ENCODE measurements at regions not wholly inside any gene's neighbourhood (a gene's known extent, or its start where the extent isn't known, plus 50 kb on each side); places are given as distances from the start of the nearest gene placed in this dataset.
"Not testable (repeated sequence)": the region's sequence is repeated elsewhere in the genome, so short reads cannot be mapped to it uniquely, and the experiment has no call there.

GRCh38 chr2:877747-878146 is 72.9 kb upstream of the SNTG2 start:
- no peak for DNase-seq (ENCODE audit: low read depth)

GRCh38 chr2:875687-876615 is 74.7 kb upstream of the SNTG2 start:
- DNase-seq (ENCODE audit: low read depth) = no peak

GRCh38 chr2:873651-874580 is 76.7 kb upstream of the SNTG2 start:
- no peak for DNase-seq (ENCODE audit: low read depth)

- no peak for DNase-seq (ENCODE audit: low read depth)
These were observed 77.6 kb upstream of the SNTG2 start for GRCh38 chr2:873027-873426.

GRCh38 chr2:871926-872680 is 78.5 kb upstream of the SNTG2 start:
- no peak for DNase-seq (ENCODE audit: low read depth)

DNA sequence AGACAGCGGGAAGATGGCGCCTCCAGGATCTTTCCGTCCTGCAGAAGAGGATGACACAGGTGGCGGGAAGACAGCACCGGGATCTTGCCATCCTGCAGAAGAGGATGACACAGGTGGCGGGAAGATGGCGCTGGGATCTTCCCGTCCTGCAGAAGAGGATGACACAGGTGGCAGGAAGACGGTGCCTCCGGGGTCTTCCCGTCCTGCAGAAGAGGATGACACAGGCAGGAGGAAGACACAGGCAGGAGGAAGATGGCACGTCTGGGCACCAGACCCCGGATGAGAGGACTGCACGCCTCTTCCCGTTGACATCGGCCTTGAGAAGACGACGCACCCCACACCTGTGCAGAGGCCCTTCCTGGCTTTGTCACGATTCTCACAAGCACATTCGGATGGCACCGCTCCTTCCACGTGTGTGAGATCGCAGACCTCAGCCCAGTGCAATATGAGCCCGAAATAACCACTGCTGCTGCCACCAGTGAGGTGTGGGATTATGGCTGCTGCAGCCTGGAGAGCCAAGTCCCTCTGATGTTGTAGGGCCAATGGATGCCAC is 79.4 kb upstream of the SNTG2 start:
- DNase-seq (ENCODE audit: low read depth) = no peak

DNA sequence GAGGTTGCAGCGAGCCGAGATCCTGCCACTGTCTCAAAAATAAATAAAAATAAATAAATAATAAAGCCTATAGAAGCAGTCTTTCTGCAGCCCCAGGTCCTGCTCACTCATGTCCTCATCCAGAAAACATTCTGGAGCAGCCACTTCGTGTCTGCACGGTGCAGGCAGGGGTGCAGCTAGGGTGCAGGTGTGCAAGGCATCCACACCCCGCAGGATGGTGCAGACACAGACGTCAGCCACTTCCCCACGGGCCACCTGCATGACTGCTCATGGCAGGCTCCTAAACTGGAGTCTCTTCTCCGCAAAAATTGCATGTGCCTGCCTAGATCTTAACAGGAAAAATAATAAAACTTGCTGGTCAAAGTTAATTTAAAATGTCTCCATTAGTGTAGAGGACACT is 80.2 kb upstream of the SNTG2 start:
- no peak for DNase-seq (ENCODE audit: low read depth)

DNA sequence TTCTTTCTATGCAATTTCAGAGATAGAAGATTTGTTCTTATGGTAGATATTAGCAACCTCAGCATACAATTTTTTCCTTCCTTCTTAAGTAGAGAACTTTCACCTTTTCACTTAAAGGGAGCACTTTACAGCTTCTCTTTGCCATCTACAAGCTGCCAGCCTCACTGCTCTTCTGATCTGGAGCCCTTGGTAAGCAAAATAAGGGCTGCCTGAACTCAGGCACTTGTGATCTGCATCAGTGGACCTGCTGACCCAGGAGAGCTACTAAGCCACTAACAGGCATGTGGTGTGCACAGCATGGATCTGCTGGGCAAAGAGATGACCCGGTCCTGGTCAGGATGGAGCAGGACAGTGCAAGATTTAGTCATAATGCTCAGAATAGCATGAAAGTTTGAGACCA is 80.8 kb upstream of the SNTG2 start:
- no peak for DNase-seq (ENCODE audit: low read depth)

DNA sequence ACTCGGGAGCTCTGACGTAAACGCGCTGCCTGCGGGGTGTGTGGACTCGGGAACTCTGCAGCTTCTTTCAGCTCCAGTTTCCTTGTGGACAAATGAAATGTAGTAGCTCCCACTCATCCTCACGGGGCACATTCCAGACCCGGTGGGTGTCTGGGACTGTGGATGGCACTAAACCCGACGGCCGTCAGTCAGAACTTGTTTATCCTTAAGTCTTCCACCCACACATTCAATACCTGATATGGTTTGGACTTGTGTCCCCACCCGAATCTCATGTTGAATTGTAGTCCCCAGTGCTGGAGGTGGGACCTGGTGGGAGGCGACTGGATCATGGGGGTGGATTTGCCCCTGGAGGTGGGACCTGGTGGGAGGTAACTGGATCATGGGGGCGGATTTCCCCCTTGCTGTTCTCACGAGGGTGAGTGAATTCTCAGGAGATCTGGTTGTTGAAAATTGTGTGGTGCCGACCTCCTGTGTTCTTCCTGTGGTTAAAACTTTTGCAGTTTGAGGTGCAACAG is 81.2 kb upstream of the SNTG2 start:
- DNase-seq (ENCODE audit: low read depth) = no peak

- not testable (repeated sequence) for DNase-seq (ENCODE audit: low read depth)
These were observed 81.8 kb upstream of the SNTG2 start for GRCh38 chr2:868857-869256.

GRCh38 chr2:867296-867695 is 83.4 kb upstream of the SNTG2 start:
- DNase-seq (ENCODE audit: low read depth) = no peak

DNA sequence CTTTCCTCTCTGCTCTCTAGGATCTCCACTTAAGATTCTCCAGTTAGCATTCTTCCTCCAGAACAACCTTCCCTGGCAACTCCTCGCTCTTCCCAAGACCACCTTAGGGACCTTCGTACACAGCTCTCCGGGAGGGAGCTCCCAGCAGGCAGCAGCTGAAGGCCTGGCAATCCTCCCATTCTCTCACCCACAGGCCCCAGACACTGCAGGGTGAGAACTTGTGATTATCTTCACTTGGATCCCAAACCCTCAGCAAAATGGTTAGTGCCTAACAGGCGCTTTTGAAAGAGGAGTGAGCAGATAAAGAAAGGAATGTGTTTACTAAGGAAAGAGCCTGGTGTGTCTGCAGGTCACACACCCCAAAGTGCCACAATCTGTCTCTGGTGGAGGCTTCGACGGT is 83.8 kb upstream of the SNTG2 start:
- no peak for DNase-seq (ENCODE audit: low read depth)

GRCh38 chr2:866009-866680 is 84.5 kb upstream of the SNTG2 start:
- no peak for DNase-seq (ENCODE audit: low read depth)

- DNase-seq (ENCODE audit: low read depth) = no peak
These were observed 86.0 kb upstream of the SNTG2 start for GRCh38 chr2:864501-865106.

- DNase-seq (ENCODE audit: low read depth) = no peak
These were observed 86.8 kb upstream of the SNTG2 start for GRCh38 chr2:863732-864450.

GRCh38 chr2:862731-863466 is 87.8 kb upstream of the SNTG2 start:
- DNase-seq (ENCODE audit: low read depth) = no peak

DNA sequence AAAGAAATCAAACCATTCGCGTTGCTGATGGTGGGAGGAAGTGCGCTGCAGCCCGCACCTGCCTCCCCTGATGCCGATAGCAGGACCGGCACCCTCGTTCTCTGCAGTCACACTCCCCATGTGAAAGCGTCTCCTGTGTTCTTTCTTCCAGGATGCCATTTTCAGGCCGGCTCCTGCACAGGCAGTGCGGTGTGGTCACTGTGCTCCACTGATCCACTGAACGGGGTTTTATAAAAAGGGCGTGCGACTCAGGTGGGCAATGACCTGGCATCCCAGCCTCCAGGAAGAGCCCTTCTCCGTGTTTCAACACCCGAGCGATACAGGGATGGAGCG is 88.3 kb upstream of the SNTG2 start:
- no peak for DNase-seq (ENCODE audit: low read depth)

GRCh38 chr2:861655-862354 is 88.8 kb upstream of the SNTG2 start:
- DNase-seq (ENCODE audit: low read depth) = no peak
